A673 (cell line): ENCODE measurements at regions not wholly inside any gene's neighbourhood (a gene's known extent, or its start where the extent isn't known, plus 50 kb on each side); places are given as distances from the start of the nearest gene placed in this dataset.

Experiments used
- BruUV-seq: library from RNA; stranded (reverse); fragments of 400-500 nt; replicated peaks from 2 replicates; lab custom pipeline; 2021; lab: Mats Ljungman, UMichigan
- CTCF ChIA-PET: fragments of 300-600 bp; sonication (Branson Sonifier 250); formaldehyde crosslinking; loops from one replicate; lab custom pipeline; 2022; ENCODE audit warnings: antibody characterized with exemption; lab: Charles Lee
- POLR2A ChIA-PET: fragments of 300-600 bp; sonication (Branson Sonifier 250); formaldehyde crosslinking; loops from one replicate; lab custom pipeline; 2022; ENCODE audit warnings: antibody characterized with exemption; ENCODE audit not compliant: low non-redundant PET; lab: Charles Lee
- DNase-seq: peaks from one replicate; pipeline ENCODE4 v3.0.0-alpha.2; 2015; ENCODE audit warnings: low spot score
- H3K27ac ChIP-seq: fragments of 200-600 bp; sonication (generic); 2 replicates; pipeline ENCODE4 v1.5.1; 2016; ENCODE audit warnings: mixed run types, low read depth, mild to moderate bottlenecking, mixed read lengths, antibody characterized with exemption, low read length; ENCODE audit not compliant: poor library complexity, severe bottlenecking
- H3K27me3 ChIP-seq: fragments of 200-600 bp; sonication (generic); replicated peaks from 2 replicates; pipeline ENCODE4 v1.6.1; 2017; ENCODE audit warnings: mixed run types, low read depth, mild to moderate bottlenecking, mixed read lengths, antibody characterized with exemption, low read length; ENCODE audit not compliant: insufficient read depth, poor library complexity
- H3K36me3 ChIP-seq: fragments of 200-600 bp; sonication (generic); 2 replicates; pipeline ENCODE4 v1.6.1; 2016; ENCODE audit warnings: mixed run types, mild to moderate bottlenecking, mixed read lengths, antibody characterized with exemption, low read length; ENCODE audit not compliant: insufficient read depth, poor library complexity, severe bottlenecking
- H3K4me1 ChIP-seq: fragments of 200-600 bp; sonication (generic); 2 replicates; pipeline ENCODE4 v1.6.1; 2017; ENCODE audit warnings: mixed run types, mild to moderate bottlenecking, mixed read lengths, antibody characterized with exemption, low read length; ENCODE audit not compliant: insufficient read depth, poor library complexity, severe bottlenecking
- H3K4me3 ChIP-seq: fragments of 200-600 bp; sonication (generic); 2 replicates; pipeline ENCODE4 v1.5.1; 2016; ENCODE audit warnings: low read depth, mixed run types, mild to moderate bottlenecking, mixed read lengths, low read length; ENCODE audit not compliant: poor library complexity, severe bottlenecking
- H3K9me3 ChIP-seq: fragments of 200-600 bp; sonication (generic); 2 replicates; pipeline ENCODE4 v1.6.1; 2016; ENCODE audit warnings: mixed run types, low read depth, mild to moderate bottlenecking, mixed read lengths, antibody characterized with exemption, low read length; ENCODE audit not compliant: poor library complexity, severe bottlenecking
- EZH2 ChIP-seq: fragments of 200-600 bp; sonication (generic); IDR thresholded peaks from 2 replicates; pipeline ENCODE4 v1.6.1; 2017; ENCODE audit warnings: borderline replicate concordance, low read depth, mild to moderate bottlenecking, mixed read lengths, antibody characterized with exemption, low read length; ENCODE audit not compliant: poor library complexity, severe bottlenecking
- intact Hi-C: fragments of 100-400 bp; cut with micrococcal nuclease; formaldehyde crosslinking; loops from one replicate; pipeline ENCODE4 v1.10.0; 2022; ENCODE audit not compliant: unreplicated experiment
- TF ChIP-seq, protein P1 (sequence below): fragments of 300-800, 200-600 bp; sonication (generic); conservative IDR thresholded peaks from 2 replicates; pipeline ENCODE4 v1.5.1; 2017; ENCODE audit warnings: low read depth, mild to moderate bottlenecking, antibody characterized with exemption, low read length, moderate library complexity, mixed read lengths

DNA sequence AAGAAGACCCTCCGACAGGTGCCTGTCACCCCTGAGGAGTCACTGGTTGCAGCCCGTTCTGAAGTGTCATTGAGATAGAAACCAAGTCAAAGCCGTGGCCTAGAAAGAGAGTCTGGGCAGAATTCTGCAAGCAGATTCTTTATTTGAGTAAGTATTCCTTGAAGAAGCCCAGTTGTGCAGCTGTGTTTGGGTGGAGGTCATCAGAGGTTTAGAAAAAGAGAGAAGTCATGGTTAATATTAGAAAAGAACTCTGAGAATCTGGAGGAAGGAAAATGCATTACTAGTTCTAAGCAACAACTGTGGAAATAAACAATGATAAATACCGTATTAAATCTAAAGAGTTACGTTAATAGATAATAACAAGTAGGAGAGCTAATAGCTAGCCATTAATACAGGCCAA is 118.8 kb upstream of the KIRREL3 start:
- no peak for TF ChIP-seq EZH2
- TF ChIP-seq, protein P1, sequence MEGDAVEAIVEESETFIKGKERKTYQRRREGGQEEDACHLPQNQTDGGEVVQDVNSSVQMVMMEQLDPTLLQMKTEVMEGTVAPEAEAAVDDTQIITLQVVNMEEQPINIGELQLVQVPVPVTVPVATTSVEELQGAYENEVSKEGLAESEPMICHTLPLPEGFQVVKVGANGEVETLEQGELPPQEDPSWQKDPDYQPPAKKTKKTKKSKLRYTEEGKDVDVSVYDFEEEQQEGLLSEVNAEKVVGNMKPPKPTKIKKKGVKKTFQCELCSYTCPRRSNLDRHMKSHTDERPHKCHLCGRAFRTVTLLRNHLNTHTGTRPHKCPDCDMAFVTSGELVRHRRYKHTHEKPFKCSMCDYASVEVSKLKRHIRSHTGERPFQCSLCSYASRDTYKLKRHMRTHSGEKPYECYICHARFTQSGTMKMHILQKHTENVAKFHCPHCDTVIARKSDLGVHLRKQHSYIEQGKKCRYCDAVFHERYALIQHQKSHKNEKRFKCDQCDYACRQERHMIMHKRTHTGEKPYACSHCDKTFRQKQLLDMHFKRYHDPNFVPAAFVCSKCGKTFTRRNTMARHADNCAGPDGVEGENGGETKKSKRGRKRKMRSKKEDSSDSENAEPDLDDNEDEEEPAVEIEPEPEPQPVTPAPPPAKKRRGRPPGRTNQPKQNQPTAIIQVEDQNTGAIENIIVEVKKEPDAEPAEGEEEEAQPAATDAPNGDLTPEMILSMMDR = no peak
- H3K4me3 ChIP-seq = no peak overlapping the region
- ChIA-PET POLR2A (interaction anchor here (0.6 kb wide), 1 partner anchor 1569 kb away, joined by 4 read pairs; no protein-coding TSS in a partner anchor), CTCF (no interaction called here)
- H3K36me3 ChIP-seq = no peaks in the 10 kb centered on the region
- H3K4me1 ChIP-seq = no peaks in the 10 kb centered on the region
- intact Hi-C loops = no loop called here
- no peak for DNase-seq
- peaks cover 54% of the 10 kb centered on the region for H3K27me3 ChIP-seq
- no peak overlapping the region for H3K27ac ChIP-seq
- H3K9me3 ChIP-seq = no peaks in the 10 kb centered on the region
- BruUV-seq = no TSS peak

DNA sequence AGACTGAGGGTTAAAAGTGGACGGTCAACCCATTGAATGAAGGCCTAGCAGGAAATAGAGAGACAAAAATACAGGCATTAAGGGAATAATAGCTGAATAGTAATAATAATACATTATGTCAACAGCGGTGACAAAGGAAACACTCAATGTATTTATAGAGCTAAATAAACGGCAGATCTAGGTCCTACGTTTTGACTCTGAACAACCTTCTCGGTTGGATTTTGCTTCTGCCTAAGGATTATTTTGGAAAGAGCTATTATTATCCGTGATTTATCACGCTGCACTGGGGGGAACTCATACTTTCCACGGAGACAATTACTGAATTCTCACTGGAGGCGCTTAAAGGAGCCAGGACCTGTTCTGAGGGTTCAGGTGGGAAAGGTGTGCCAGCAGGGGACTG is 118.2 kb upstream of the KIRREL3 start:
- ChIA-PET POLR2A (no interaction called here), CTCF (no interaction called here)
- Histone ChIP-seq H3K9me3 (no peaks in the 10 kb centered on the region), H3K4me3 (no peak overlapping the region), H3K4me1 (no peaks in the 10 kb centered on the region), H3K27me3 (peaks cover 54% of the 10 kb centered on the region), H3K36me3 (no peaks in the 10 kb centered on the region), H3K27ac (no peak overlapping the region)
- no TSS peak for BruUV-seq
- DNase-seq = no peak
- no peak for TF ChIP-seq EZH2
- TF ChIP-seq, protein P1 = no peak
- intact Hi-C loops = no loop called here

DNA sequence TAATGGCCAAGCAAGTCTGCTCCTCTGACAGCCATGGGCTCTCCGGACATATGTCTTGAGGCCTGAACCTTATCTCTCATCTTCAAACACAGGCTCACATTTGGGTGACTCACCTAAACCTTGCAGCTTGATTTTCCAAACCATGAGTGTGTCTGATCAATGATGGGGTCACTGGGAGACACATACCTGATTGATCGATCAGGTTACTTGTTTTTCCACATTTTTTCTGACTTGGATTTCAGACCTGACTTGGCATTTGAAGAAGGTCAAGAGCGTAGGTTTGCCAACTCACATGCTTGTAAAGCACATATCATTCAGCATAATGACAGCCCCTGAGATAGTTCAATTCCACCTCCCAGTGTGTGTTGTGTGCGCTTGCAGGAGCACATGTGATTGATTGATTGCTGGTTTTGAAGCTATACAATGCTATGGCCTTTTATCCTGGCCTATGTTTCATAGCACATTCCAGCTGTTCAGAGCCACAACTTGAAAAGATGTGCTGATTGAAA is 116.7 kb upstream of the KIRREL3 start:
- POLR2A ChIA-PET = no interaction called here
- DNase-seq = no peak
- no TSS peak for BruUV-seq
- Histone ChIP-seq H3K27ac (no peak overlapping the region), H3K36me3 (no peaks in the 10 kb centered on the region), H3K27me3 (peaks cover 54% of the 10 kb centered on the region), H3K9me3 (no peaks in the 10 kb centered on the region), H3K4me3 (no peak overlapping the region), H3K4me1 (no peaks in the 10 kb centered on the region)
- intact Hi-C loops = no loop called here
- CTCF ChIA-PET = interaction anchor here (0.6 kb wide), 1 partner anchor 1885 kb away, joined by 5 read pairs; no protein-coding TSS in a partner anchor
- TF ChIP-seq, protein P1 = no peak
- no peak for TF ChIP-seq EZH2
